GM13977 (cell line): ENCODE measurements at regions not wholly inside any gene's neighbourhood (a gene's known extent, or its start where the extent isn't known, plus 50 kb on each side); places are given as distances from the start of the nearest gene placed in this dataset.

ENCODE experiments used
- DNase-seq: peaks from one replicate; pipeline ENCODE4 v3.0.0; 2012; ENCODE audit warnings: low spot score
- in situ Hi-C: fragments of 300-500 bp; cut with MboI; formaldehyde crosslinking; loops from one replicate; pipeline ENCODE4 v1.12.0; 2022; ENCODE audit warnings: low sequenced_read_pairs, low pct_unique_long_range_greater_than_20kb, mixed read lengths, inconsistent platforms; ENCODE audit not compliant: unreplicated experiment
- TF ChIP-seq, protein P1 (sequence below): IDR thresholded peaks from 2 replicates; pipeline ENCODE4 v1.5.1; 2012; ENCODE audit warnings: mild to moderate bottlenecking, control low read depth; ENCODE audit not compliant: insufficient read depth; ENCODE audit errors: extremely low read depth, missing control alignments

DNA sequence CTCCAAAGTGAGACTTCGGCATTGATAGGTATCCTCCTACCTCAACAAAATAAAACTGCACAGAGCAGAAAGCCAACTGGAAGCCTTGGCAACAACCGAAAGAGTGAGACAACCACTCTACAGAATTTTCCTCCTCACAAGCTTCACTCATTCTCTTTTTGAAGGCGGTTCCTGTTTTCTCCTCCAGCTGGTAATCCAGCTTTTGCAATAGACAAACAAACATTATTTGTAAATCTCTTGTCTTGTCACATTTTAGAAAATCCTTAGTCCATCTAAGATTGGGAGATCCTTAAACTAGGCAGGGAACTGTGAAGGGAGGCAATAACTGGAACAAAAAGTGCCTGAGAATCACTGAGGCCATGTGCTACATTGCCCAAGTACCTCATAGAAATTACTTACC lies 332.4 kb downstream of the BCL11A start:
- in situ Hi-C loops, result no loop called here
- TF ChIP-seq, protein P1, sequence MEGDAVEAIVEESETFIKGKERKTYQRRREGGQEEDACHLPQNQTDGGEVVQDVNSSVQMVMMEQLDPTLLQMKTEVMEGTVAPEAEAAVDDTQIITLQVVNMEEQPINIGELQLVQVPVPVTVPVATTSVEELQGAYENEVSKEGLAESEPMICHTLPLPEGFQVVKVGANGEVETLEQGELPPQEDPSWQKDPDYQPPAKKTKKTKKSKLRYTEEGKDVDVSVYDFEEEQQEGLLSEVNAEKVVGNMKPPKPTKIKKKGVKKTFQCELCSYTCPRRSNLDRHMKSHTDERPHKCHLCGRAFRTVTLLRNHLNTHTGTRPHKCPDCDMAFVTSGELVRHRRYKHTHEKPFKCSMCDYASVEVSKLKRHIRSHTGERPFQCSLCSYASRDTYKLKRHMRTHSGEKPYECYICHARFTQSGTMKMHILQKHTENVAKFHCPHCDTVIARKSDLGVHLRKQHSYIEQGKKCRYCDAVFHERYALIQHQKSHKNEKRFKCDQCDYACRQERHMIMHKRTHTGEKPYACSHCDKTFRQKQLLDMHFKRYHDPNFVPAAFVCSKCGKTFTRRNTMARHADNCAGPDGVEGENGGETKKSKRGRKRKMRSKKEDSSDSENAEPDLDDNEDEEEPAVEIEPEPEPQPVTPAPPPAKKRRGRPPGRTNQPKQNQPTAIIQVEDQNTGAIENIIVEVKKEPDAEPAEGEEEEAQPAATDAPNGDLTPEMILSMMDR, result no peak
- DNase-seq, result no peak

DNA sequence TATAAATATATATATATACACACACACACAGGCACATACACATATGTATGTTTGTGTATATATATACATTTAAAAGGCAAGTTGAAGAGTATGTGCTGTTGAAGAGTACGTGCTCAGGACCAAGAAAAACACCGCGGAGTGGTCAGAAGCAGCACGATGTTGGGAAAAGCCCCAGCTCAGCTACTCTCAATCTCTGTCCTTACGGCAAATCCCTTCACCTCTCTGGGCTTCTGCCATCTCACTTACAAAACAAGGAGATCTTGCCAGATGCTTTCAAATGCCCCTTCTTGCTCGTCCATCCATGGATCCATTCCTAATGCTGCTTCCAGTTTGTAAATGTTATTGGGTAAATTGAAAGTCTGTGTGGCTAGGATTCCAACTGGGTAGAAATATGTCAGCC lies 333.9 kb downstream of the BCL11A start:
- DNase-seq, result no peak
- TF ChIP-seq, protein P1, result no peak
- in situ Hi-C loops, result no loop called here

DNA sequence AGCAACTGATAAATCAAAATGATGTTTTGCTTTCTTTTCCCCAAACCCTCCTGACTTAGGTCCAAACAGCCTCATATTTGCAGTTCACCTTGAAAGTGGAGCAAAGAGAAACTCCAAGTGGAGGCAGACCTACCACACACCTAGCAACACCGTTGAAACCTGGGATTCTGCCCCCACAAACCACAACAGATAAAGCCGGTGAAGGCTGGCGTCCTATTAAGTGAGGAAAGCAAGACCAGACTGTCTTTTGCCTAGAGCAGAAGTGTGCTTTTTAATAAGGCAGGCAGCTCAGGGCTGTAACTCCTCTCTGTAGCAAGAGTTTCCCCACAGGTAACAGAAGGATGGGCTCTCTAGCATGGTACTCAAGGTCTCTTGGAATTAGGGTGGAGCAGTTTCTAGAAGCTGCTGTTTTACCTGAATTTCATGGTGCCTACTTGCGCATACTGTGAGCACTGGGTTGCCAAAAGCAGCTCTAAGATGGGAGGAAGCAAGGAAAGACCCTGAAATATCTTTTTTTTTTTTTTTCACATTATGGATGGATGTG lies 336.9 kb downstream of the BCL11A start:
- in situ Hi-C loops, result no loop called here
- no peak for DNase-seq
- TF ChIP-seq, protein P1, result no peak

DNA sequence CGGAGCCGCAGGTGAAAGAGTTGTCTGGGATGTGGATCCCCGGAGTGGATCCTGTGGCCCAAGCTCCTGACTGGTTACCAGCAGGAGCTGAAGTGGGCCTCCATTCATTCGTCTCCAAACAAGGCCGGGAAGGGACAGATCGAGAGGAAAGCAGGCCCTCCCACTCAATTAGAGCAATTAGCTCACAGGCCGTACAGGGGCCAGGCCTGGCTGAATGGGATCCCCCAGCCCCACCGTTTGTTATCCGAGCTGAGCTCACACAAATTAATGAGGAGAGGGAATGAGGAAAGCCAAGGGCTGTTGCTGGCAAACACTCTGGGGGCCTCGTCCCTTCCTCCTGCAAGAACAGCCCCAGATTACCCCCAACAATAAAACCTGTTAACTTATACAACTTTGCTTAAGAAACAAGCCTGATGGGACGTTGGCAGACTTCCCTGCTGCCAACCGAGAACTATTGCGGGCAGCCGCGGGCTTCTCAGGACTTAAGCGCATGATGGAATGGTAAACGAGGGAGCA lies 338.0 kb downstream of the BCL11A start:
- DNase-seq, result no peak
- TF ChIP-seq, protein P1, result no peak
- in situ Hi-C loops, result no loop called here

DNA sequence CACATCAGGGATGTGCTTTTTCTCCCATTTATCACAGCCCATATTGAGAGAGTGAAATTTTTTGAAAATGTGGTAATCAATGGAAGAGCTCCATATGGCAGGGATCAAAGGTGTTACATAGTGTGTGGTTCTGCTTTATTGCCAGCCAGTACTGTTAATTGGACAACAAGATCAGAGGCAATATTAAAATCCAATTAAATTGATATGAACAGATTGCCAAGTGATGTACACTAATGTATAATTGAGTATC lies 338.9 kb downstream of the BCL11A start:
- in situ Hi-C loops, result no loop called here
- TF ChIP-seq, protein P1, result no peak
- DNase-seq, result no peak

DNA sequence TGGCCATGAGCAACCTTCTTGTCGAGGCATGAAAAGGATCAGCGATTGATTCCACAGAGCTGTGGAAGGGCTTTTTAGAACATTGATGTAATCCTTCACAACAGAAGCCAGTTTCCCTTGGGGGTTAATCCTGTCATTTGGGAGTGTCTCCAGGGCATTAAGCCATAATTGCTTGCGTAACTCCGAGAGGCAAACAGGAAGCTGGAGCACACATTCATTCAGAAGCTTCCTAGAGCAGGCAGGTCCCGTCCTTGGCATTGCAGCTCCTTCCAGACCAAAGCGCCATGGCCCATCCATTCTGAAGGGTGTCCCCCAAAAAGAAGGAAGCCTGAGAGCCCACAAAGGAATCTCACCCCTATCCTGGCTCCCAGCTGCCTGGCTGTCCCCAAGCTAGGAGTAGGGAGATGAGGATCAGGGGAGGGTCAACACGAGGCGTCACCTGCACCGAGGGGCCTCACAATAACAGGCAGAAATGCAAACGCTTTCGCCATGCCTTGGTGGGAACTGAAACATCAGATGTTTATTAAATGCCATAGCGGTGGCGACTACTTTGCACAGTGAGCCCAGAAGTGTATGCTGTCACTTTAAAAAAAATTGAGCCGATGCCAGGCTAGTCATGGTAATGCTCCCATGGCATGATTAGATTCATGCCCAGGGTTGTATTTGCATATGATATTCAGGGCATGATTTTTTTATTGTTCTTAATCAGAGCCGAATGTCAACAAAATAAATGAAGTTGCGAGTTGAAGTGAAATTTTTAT lies 339.4 kb downstream of the BCL11A start:
- in situ Hi-C loops, result no loop called here

More for the DNA sequence above, 339.4 kb downstream of the BCL11A start:
- no peak for DNase-seq
- TF ChIP-seq, protein P1, result no peak
